ENCODE measurements at regions not wholly inside any gene's neighbourhood (a gene's known extent, or its start where the extent isn't known, plus 50 kb on each side); places are given as distances from the start of the nearest gene placed in this dataset.

GRCh38 chr10:3999642-4000041 lies 214.6 kb upstream of the KLF6 start:
- H4K20me1 ChIP-seq (ENCODE audit: insufficient read depth) = no peaks in the 10 kb centered on the region
- H3K79me2 ChIP-seq (ENCODE audit: insufficient read depth) = no peaks in the 10 kb centered on the region
- in situ Hi-C loops (cut with MboI) = no loop called here
- H3K36me3 ChIP-seq (ENCODE audit: low read depth) = no peaks in the 10 kb centered on the region
- no peak for TF ChIP-seq EZH2phosphoT487 (IDR thresholded peaks at IDR 0.05; ENCODE audit: insufficient read depth, low read depth)
- no peak for TF ChIP-seq EZH2 (IDR thresholded peaks at IDR 0.05; ENCODE audit: insufficient read depth, poor library complexity, severe bottlenecking)
- no peaks in the 10 kb centered on the region for H3K9me2 ChIP-seq (ENCODE audit: insufficient read depth)
- H3F3A ChIP-seq (ENCODE audit: insufficient read depth) = peaks cover 9% of the 10 kb centered on the region
- H3K4me3 ChIP-seq = no peak overlapping the region
- no peaks in the 10 kb centered on the region for H3K27me3 ChIP-seq (replicated peaks; ENCODE audit: insufficient read depth)
- no peak overlapping the region for H2AFZ ChIP-seq
- H3K9ac ChIP-seq = no peak overlapping the region
- no peak overlapping the region for H3K4me2 ChIP-seq (ENCODE audit: unreplicated experiment)
- 63 to 81% methylated on average over 2 of the region's 2 CpGs for WGBS, 2 experiments (ENCODE audit: low coverage in 1 of 2, low lambda C conversion rate in 2 of 2, missing lambda C conversion rate in 2 of 2)
- peaks cover 15% of the 10 kb centered on the region for H3K4me1 ChIP-seq (ENCODE audit: insufficient read depth)
- no peaks in the 10 kb centered on the region for H3K9me3 ChIP-seq (ENCODE audit: low read depth)
- DNase-seq = no peak
- H3K27ac ChIP-seq = no peak overlapping the region

GRCh38 chr10:3996697-3997096 lies 211.7 kb upstream of the KLF6 start:
- no peak overlapping the region for H3K4me2 ChIP-seq (ENCODE audit: unreplicated experiment)
- H2AFZ ChIP-seq = no peak overlapping the region
- H3K9ac ChIP-seq = no peak overlapping the region
- no peaks in the 10 kb centered on the region for H3K36me3 ChIP-seq (ENCODE audit: low read depth)
- H3K27me3 ChIP-seq (replicated peaks; ENCODE audit: insufficient read depth) = no peaks in the 10 kb centered on the region
- peaks cover 15% of the 10 kb centered on the region for H3K4me1 ChIP-seq (ENCODE audit: insufficient read depth)
- H3K79me2 ChIP-seq (ENCODE audit: insufficient read depth) = no peaks in the 10 kb centered on the region
- 83 to 85% methylated on average over 4 of the region's 4 CpGs for WGBS, 2 experiments (ENCODE audit: low coverage in 1 of 2, low lambda C conversion rate in 2 of 2, missing lambda C conversion rate in 2 of 2)
- H3K4me3 ChIP-seq = no peak overlapping the region
- H3K9me3 ChIP-seq (ENCODE audit: low read depth) = no peaks in the 10 kb centered on the region
- no peaks in the 10 kb centered on the region for H3K9me2 ChIP-seq (ENCODE audit: insufficient read depth)
- DNase-seq = no peak
- no peaks in the 10 kb centered on the region for H4K20me1 ChIP-seq (ENCODE audit: insufficient read depth)
- TF ChIP-seq EZH2 (IDR thresholded peaks at IDR 0.05; ENCODE audit: insufficient read depth, poor library complexity, severe bottlenecking) (no peak), EZH2phosphoT487 (IDR thresholded peaks at IDR 0.05; ENCODE audit: insufficient read depth, low read depth) (no peak)
- H3F3A ChIP-seq (ENCODE audit: insufficient read depth) = peaks cover 9% of the 10 kb centered on the region
- in situ Hi-C loops (cut with MboI) = no loop called here
- no peak overlapping the region for H3K27ac ChIP-seq

GRCh38 chr10:3995302-3996210 lies 210.5 kb upstream of the KLF6 start:
- DNase-seq = peak; percentile 79
- Histone ChIP-seq H2AFZ (peak overlapping the region; percentile 38; the same call in 1 of the 2 replicates), H3K27me3 (replicated peaks; ENCODE audit: insufficient read depth) (no peaks in the 10 kb centered on the region), H3K9me2 (ENCODE audit: insufficient read depth) (no peaks in the 10 kb centered on the region), H3K4me1 (ENCODE audit: insufficient read depth) (peaks cover 15% of the 10 kb centered on the region), H3K4me3 (0 out of 2 replicates have a peak overlapping the region, but pooled peaks have one; percentile 7), H4K20me1 (ENCODE audit: insufficient read depth) (no peaks in the 10 kb centered on the region), H3F3A (ENCODE audit: insufficient read depth) (peaks cover 9% of the 10 kb centered on the region), H3K4me2 (ENCODE audit: unreplicated experiment) (peak overlapping the region; percentile 66), H3K27ac (peak overlapping the region; percentile 51), H3K36me3 (ENCODE audit: low read depth) (no peaks in the 10 kb centered on the region), H3K9me3 (ENCODE audit: low read depth) (no peaks in the 10 kb centered on the region), H3K79me2 (ENCODE audit: insufficient read depth) (no peaks in the 10 kb centered on the region), H3K9ac (no peak overlapping the region)
- WGBS, 2 experiments (ENCODE audit: low coverage in 1 of 2, low lambda C conversion rate in 2 of 2, missing lambda C conversion rate in 2 of 2) = 37 to 41% methylated on average over 8 of the region's 8 CpGs
- TF ChIP-seq EZH2 (IDR thresholded peaks at IDR 0.05; ENCODE audit: insufficient read depth, poor library complexity, severe bottlenecking) = no peak
- no peak for TF ChIP-seq EZH2phosphoT487 (IDR thresholded peaks at IDR 0.05; ENCODE audit: insufficient read depth, low read depth)
- in situ Hi-C loops (cut with MboI) = no loop called here

DNA sequence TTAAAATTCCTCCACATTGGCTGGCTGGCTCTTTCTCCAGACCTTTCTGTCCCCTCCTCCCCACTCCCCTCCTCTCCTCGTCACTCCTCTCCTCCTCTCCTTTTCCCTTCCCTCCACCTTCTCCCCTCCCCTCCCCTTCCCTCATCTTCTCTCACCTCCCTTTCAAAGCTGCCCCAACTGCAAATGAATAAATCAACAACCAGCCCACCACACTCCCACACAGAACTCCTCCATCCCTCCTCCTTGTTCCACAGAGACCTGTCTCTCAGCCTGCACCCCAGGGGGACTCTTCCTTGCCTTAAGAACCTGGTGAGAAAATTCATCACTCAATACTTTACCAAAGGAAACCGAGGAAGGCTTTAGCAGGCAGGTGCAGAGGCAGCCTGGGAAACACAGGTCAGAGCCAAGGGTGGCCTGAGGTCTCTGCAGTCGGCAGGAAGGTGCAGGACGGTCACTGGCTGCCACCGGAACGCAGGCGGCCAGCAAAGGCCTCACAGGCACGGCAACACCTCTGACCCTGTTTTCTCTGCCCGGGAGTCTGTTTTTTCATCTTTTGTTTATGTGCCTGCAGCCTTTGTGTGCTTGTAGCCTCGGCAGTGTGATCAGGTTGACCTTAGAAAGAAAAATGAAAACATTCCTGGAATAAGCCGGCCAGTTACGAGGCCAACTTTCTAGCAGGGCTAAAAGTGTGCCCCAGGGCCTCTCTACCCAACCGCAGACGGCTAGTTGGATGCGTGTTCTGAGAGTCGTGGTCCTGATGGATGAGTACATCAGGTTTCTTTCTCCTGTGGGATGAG lies 207.6 kb upstream of the KLF6 start:
- no peak for TF ChIP-seq EZH2 (IDR thresholded peaks at IDR 0.05; ENCODE audit: insufficient read depth, poor library complexity, severe bottlenecking)
- no peak for TF ChIP-seq EZH2phosphoT487 (IDR thresholded peaks at IDR 0.05; ENCODE audit: insufficient read depth, low read depth)
- H2AFZ ChIP-seq = no peak overlapping the region
- H3K4me3 ChIP-seq = no peak overlapping the region
- no peaks in the 10 kb centered on the region for H3K9me3 ChIP-seq (ENCODE audit: low read depth)
- H3K9ac ChIP-seq = no peak overlapping the region
- WGBS, 2 experiments (ENCODE audit: low coverage in 1 of 2, low lambda C conversion rate in 2 of 2, missing lambda C conversion rate in 2 of 2) = 86 to 89% methylated on average over 15 to 16 of the region's 16 CpGs
- H3K79me2 ChIP-seq (ENCODE audit: insufficient read depth) = no peaks in the 10 kb centered on the region
- peaks cover 20% of the 10 kb centered on the region for H3K4me1 ChIP-seq (ENCODE audit: insufficient read depth)
- no peak for DNase-seq
- H3K36me3 ChIP-seq (ENCODE audit: low read depth) = no peaks in the 10 kb centered on the region
- in situ Hi-C loops (cut with MboI) = no loop called here
- H3K9me2 ChIP-seq (ENCODE audit: insufficient read depth) = no peaks in the 10 kb centered on the region
- H3K27ac ChIP-seq = no peak overlapping the region
- no peaks in the 10 kb centered on the region for H3K27me3 ChIP-seq (replicated peaks; ENCODE audit: insufficient read depth)
- H4K20me1 ChIP-seq (ENCODE audit: insufficient read depth) = no peaks in the 10 kb centered on the region
- H3F3A ChIP-seq (ENCODE audit: insufficient read depth) = peaks cover 12% of the 10 kb centered on the region
- H3K4me2 ChIP-seq (ENCODE audit: unreplicated experiment) = no peak overlapping the region
